IPS-20b (cell line): ENCODE measurements at regions not wholly inside any gene's neighbourhood (a gene's known extent, or its start where the extent isn't known, plus 50 kb on each side); places are given as distances from the start of the nearest gene placed in this dataset.

Experiments used
- H3K27ac ChIP-seq: one replicate; pipeline ENCODE4 v1.5.1; 2013; ENCODE audit warnings: low read length
- H3K27me3 ChIP-seq: 2 replicates; pipeline ENCODE4 v1.6.1; 2013; ENCODE audit warnings: mild to moderate bottlenecking, low read length, inconsistent platforms; ENCODE audit not compliant: insufficient read depth
- H3K36me3 ChIP-seq: 2 replicates; pipeline ENCODE4 v1.6.1; 2013; ENCODE audit warnings: low read depth, mild to moderate bottlenecking, inconsistent platforms, low read length, moderate library complexity; ENCODE audit not compliant: insufficient read depth
- H3K4me1 ChIP-seq: 2 replicates; pipeline ENCODE4 v1.6.1; 2013; ENCODE audit warnings: mild to moderate bottlenecking, control low read depth, inconsistent platforms, low read length, moderate library complexity; ENCODE audit not compliant: insufficient read depth
- H3K4me3 ChIP-seq: 2 replicates; pipeline ENCODE4 v1.5.1; 2013; ENCODE audit warnings: mild to moderate bottlenecking, low read length, inconsistent platforms
- H3K9ac ChIP-seq: 2 replicates; pipeline ENCODE4 v1.6.1; 2013; ENCODE audit warnings: low read depth, mild to moderate bottlenecking, inconsistent platforms, low read length, moderate library complexity
- H3K9me3 ChIP-seq: 2 replicates; pipeline ENCODE4 v1.6.1; 2013; ENCODE audit warnings: mild to moderate bottlenecking, low read depth, low read length, inconsistent platforms; ENCODE audit not compliant: insufficient read depth

DNA sequence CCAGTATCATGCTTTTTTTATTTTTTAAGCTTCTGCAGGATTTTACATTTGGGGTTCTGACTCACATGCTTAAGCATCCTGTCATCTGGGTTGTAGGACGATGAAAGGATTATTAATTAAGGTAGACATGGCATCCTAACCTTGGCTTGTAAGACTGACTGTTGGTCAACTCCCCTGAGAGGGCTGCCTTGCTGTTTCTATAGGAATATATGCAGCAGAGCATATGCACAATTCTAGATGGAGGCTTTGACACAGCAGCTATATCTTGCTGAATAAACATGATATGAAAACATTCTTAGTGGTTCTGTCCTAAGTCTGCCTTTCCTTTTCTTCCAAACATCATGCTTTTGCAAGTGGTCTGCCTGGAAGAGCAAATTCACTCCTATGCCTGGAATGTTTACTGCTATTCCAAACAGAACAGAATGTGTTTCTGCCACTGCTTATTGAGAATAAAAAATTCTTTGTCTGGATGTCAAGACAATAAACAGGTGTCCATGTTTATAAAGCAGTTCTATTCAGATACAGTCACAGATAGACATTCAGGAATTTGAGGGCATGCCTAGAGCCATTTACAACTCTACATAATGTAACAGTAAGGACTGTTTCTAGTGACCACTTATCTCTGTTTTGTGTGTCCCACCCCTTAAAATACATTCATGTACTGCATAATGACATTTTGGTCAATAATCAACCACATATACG lies 166.2 kb upstream of the PPP2R2B start:
- Histone ChIP-seq H3K4me1 (0 out of 2 replicates have a peak, but pooled peaks cover 4% of the 10 kb centered on the region), H3K36me3 (no peaks in the 10 kb centered on the region), H3K9ac (no peak overlapping the region), H3K27me3 (no peaks in the 10 kb centered on the region), H3K9me3 (no peaks in the 10 kb centered on the region), H3K27ac (no peak overlapping the region), H3K4me3 (no peak overlapping the region)

GRCh38 chr5:147045290-147045689 lies 166.7 kb upstream of the PPP2R2B start:
- no peak overlapping the region for H3K9ac ChIP-seq
- H3K27ac ChIP-seq: no peak overlapping the region
- H3K36me3 ChIP-seq: no peaks in the 10 kb centered on the region
- no peak overlapping the region for H3K4me3 ChIP-seq
- H3K4me1 ChIP-seq: 0 out of 2 replicates have a peak, but pooled peaks cover 4% of the 10 kb centered on the region
- H3K27me3 ChIP-seq: no peaks in the 10 kb centered on the region
- no peaks in the 10 kb centered on the region for H3K9me3 ChIP-seq

GRCh38 chr5:147046281-147046680 lies 167.7 kb upstream of the PPP2R2B start:
- no peak overlapping the region for H3K27ac ChIP-seq
- H3K9ac ChIP-seq: no peak overlapping the region
- no peak overlapping the region for H3K4me3 ChIP-seq
- no peaks in the 10 kb centered on the region for H3K36me3 ChIP-seq
- no peaks in the 10 kb centered on the region for H3K9me3 ChIP-seq
- H3K27me3 ChIP-seq: no peaks in the 10 kb centered on the region
- H3K4me1 ChIP-seq: 0 out of 2 replicates have a peak, but pooled peaks cover 4% of the 10 kb centered on the region

GRCh38 chr5:147046894-147047293 lies 168.3 kb upstream of the PPP2R2B start:
- no peak overlapping the region for H3K9ac ChIP-seq
- H3K4me1 ChIP-seq: 0 out of 2 replicates have a peak, but pooled peaks cover 4% of the 10 kb centered on the region
- no peaks in the 10 kb centered on the region for H3K27me3 ChIP-seq
- no peak overlapping the region for H3K4me3 ChIP-seq
- no peaks in the 10 kb centered on the region for H3K36me3 ChIP-seq
- H3K9me3 ChIP-seq: no peaks in the 10 kb centered on the region
- H3K27ac ChIP-seq: no peak overlapping the region

- Histone ChIP-seq H3K27me3 (no peaks in the 10 kb centered on the region), H3K4me3 (no peak overlapping the region), H3K27ac (no peak overlapping the region), H3K9me3 (no peaks in the 10 kb centered on the region), H3K4me1 (0 out of 2 replicates have a peak, but pooled peaks cover 4% of the 10 kb centered on the region), H3K9ac (no peak overlapping the region), H3K36me3 (no peaks in the 10 kb centered on the region)
Observed at GRCh38 chr5:147049764-147050163, 171.2 kb upstream of the PPP2R2B start.

DNA sequence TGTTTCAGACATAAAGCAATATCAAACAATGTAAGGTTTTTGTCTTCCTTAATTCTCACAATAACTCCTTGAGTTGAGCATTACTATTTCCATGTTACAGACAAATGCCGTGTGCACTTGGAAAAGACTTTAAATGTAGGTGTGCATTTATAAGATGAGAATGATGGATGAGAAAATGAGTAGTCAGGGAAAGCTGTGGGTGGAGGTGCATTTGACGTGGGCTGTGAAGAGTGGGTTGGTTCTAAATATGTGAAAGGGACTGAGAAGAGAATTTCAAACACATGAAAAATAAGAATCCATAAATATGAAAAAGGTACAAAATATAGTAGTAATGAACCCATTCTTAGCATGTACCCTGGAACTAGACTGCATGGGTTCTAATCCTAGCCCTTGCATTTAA lies 171.6 kb upstream of the PPP2R2B start:
- Histone ChIP-seq H3K9me3 (no peaks in the 10 kb centered on the region), H3K36me3 (no peaks in the 10 kb centered on the region), H3K9ac (no peak overlapping the region), H3K27me3 (no peaks in the 10 kb centered on the region), H3K27ac (no peak overlapping the region), H3K4me3 (no peak overlapping the region), H3K4me1 (0 out of 2 replicates have a peak, but pooled peaks cover 4% of the 10 kb centered on the region)

GRCh38 chr5:147051193-147051592 lies 172.6 kb upstream of the PPP2R2B start:
- no peaks in the 10 kb centered on the region for H3K27me3 ChIP-seq
- H3K4me3 ChIP-seq: no peak overlapping the region
- 0 out of 2 replicates have a peak, but pooled peaks cover 3% of the 10 kb centered on the region for H3K4me1 ChIP-seq
- H3K9me3 ChIP-seq: no peaks in the 10 kb centered on the region
- H3K36me3 ChIP-seq: no peaks in the 10 kb centered on the region
- H3K27ac ChIP-seq: no peak overlapping the region
- H3K9ac ChIP-seq: no peak overlapping the region

- H3K27me3 ChIP-seq: no peaks in the 10 kb centered on the region
Observed at GRCh38 chr5:147052519-147052918, 174.0 kb upstream of the PPP2R2B start.

GRCh38 chr5:147055089-147055826 lies 176.7 kb upstream of the PPP2R2B start:
- Histone ChIP-seq H3K27me3 (no peaks in the 10 kb centered on the region), H3K27ac (no peak overlapping the region), H3K9me3 (no peaks in the 10 kb centered on the region), H3K36me3 (no peaks in the 10 kb centered on the region), H3K4me3 (no peak overlapping the region), H3K4me1 (0 out of 2 replicates have a peak, but pooled peaks cover 4% of the 10 kb centered on the region), H3K9ac (no peak overlapping the region)

More at GRCh38 chr5:147052519-147052918, 174.0 kb upstream of the PPP2R2B start:
- H3K4me1 ChIP-seq: 0 out of 2 replicates have a peak, but pooled peaks cover 4% of the 10 kb centered on the region
- no peaks in the 10 kb centered on the region for H3K36me3 ChIP-seq
- H3K27ac ChIP-seq: no peak overlapping the region
- no peak overlapping the region for H3K9ac ChIP-seq
- H3K9me3 ChIP-seq: no peaks in the 10 kb centered on the region
- H3K4me3 ChIP-seq: no peak overlapping the region

DNA sequence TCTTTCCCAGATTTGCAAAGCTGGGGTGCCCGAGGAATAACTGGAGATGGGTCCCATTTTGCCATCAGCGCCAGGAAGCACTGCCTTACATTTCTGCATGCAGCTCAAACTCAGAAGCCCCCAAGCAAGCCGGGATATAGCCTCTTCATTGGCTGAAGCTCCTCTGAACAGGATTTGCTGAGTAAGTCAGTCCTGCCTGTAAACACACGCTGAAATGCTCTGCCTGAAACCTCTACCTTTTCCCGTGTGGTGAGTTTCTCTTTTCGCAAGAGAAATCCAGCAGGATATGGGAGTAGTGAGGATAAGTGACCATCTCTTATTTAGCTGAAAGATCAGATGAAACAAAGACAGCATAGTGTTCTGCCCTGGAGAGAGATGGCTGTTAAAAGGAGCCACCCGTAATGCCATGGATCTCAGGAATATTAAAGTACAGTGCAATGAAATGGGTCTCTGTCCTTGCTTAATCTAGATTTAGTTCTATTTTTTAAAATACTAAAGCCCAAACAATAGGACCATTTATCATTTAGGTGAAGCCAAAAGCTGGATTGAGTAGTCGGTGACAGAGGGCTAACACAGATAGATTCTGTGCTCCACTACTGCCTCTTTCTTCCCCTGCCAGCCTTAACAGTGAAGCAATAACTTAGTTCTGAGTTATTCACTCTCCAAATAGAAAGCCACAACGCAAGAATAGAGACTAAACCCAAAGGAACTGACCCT lies 177.5 kb upstream of the PPP2R2B start:
- Histone ChIP-seq H3K27ac (no peak overlapping the region), H3K27me3 (no peaks in the 10 kb centered on the region), H3K9me3 (no peaks in the 10 kb centered on the region), H3K36me3 (no peaks in the 10 kb centered on the region), H3K4me3 (no peak overlapping the region), H3K4me1 (0 out of 2 replicates have a peak, but pooled peaks cover 4% of the 10 kb centered on the region), H3K9ac (no peak overlapping the region)

- H3K36me3 ChIP-seq: no peaks in the 10 kb centered on the region
- no peak overlapping the region for H3K27ac ChIP-seq
- H3K4me3 ChIP-seq: no peak overlapping the region
- 0 out of 2 replicates have a peak, but pooled peaks cover 4% of the 10 kb centered on the region for H3K4me1 ChIP-seq
- no peak overlapping the region for H3K9ac ChIP-seq
- no peaks in the 10 kb centered on the region for H3K27me3 ChIP-seq
- H3K9me3 ChIP-seq: no peaks in the 10 kb centered on the region
Observed at GRCh38 chr5:147057051-147057450, 177.8 kb upstream of the STK32A start.
